ENCODE measurements at regions not wholly inside any gene's neighbourhood (a gene's known extent, or its start where the extent isn't known, plus 50 kb on each side); places are given as distances from the start of the nearest gene placed in this dataset.

- H3K27me3 ChIP-seq, result no peaks in the 10 kb centered on the region
- no peaks in the 10 kb centered on the region for H3K36me3 ChIP-seq
- H3K4me3 ChIP-seq, result no peak overlapping the region
- no peaks in the 10 kb centered on the region for H3K9me3 ChIP-seq
- no peak for DNase-seq
Observed at GRCh38 chr14:87002776-87003175, 990.2 kb downstream of the GALC start.

DNA sequence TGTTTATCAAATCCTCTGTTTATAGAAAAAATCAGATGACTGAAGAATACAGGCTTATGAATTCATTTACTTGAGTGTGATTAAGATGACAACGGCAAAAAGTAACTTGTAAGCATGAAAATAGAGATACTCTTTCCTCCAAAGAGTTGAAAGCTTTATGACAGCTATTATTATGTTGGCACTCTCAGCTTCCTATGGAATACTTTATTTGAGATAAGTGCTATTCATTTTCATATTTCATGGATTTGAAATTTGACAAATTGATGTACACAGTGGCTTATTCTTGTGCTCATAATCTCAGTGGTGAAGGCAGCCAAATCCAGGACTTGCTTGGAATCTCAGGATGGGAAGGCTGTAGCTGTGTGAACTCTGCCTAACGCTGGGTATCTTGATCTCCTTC, 991.6 kb downstream of the GALC start:
- no peaks in the 10 kb centered on the region for H3K36me3 ChIP-seq
- no peak overlapping the region for H3K4me3 ChIP-seq
- no peak for DNase-seq
- H3K27me3 ChIP-seq, result no peaks in the 10 kb centered on the region
- no peaks in the 10 kb centered on the region for H3K9me3 ChIP-seq

- Histone ChIP-seq H3K36me3 (no peaks in the 10 kb centered on the region), H3K4me3 (no peak overlapping the region), H3K9me3 (no peaks in the 10 kb centered on the region), H3K27me3 (no peaks in the 10 kb centered on the region)
- DNase-seq, result no peak
Observed at GRCh38 chr14:87000081-87000480, 992.9 kb downstream of the GALC start.

DNA sequence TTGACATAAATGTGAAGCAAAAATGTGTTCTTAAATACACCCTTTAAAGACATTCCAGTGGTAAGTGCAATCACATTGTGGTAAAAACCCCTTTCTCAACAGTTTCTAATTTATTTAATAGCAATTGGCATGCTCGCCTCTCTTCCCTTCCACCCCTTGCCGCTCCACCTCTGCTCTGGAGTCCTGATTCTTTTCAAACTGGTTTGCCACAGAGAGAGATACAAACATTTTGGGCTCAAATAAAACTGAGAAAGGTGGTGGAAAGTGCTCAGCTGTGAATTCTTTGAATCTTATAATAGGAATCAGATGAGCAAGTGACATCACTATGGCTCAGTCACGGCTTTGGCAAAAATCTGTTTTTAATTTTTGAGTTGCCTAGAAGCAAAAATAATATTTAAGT, 993.9 kb downstream of the GALC start:
- Histone ChIP-seq H3K27me3 (no peaks in the 10 kb centered on the region), H3K9me3 (no peaks in the 10 kb centered on the region), H3K36me3 (no peaks in the 10 kb centered on the region), H3K4me3 (no peak overlapping the region)
- DNase-seq, result no peak

- Histone ChIP-seq H3K4me3 (no peak overlapping the region), H3K9me3 (no peaks in the 10 kb centered on the region), H3K36me3 (no peaks in the 10 kb centered on the region), H3K27me3 (no peaks in the 10 kb centered on the region)
- no peak for DNase-seq
Observed at GRCh38 chr14:86997271-86997670, 995.7 kb downstream of the GALC start.

DNA sequence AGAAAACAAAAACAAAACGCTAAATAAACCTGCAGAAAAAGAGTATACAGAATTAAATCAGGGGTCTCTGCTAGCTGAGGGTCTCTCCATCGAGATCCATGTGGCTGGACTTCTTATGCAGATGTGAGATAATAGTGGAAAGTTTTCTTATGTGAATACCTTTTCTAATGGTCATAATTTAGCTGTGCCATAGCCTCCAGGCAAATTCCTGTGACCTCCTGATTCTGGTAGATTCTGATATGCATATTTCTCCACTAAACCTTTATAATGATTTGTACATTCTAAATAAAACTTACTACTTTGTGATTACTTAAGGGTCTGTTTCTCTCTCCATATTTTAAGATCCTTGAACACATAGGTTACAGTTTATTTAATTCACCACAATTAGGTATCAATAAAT, 1002.6 kb downstream of the GALC start:
- Histone ChIP-seq H3K9me3 (no peaks in the 10 kb centered on the region), H3K36me3 (no peaks in the 10 kb centered on the region), H3K4me3 (no peak overlapping the region), H3K27me3 (no peaks in the 10 kb centered on the region)
- no peak for DNase-seq

GRCh38 chr14:86989285-86989684, 1003.7 kb downstream of the GALC start:
- Histone ChIP-seq H3K36me3 (no peaks in the 10 kb centered on the region), H3K27me3 (no peaks in the 10 kb centered on the region), H3K9me3 (no peaks in the 10 kb centered on the region), H3K4me3 (no peak overlapping the region)
- no peak for DNase-seq

- Histone ChIP-seq H3K4me3 (no peak overlapping the region), H3K36me3 (no peaks in the 10 kb centered on the region), H3K27me3 (no peaks in the 10 kb centered on the region), H3K9me3 (no peaks in the 10 kb centered on the region)
- no peak for DNase-seq
Observed at GRCh38 chr14:86987966-86988365, 1005.0 kb downstream of the GALC start.

DNA sequence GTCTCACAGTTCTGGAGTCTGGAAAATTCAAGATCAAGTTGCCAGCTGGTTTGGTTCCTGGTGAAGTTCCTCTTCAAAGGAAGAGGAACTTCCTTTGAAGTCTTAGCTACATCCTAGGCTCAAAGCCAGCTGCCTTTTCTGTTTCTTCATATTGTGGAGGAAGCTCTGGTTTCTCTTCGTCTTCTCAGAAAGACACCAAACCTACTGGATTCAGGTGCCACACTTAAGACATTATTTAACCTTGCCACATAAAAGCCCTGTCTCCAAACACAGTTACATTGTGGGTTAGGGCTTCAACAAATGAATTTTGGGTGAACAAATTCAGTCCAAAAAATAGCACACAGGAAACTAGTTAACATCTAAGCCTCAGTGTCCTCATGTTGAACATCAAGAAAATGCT, 1019.8 kb downstream of the GALC start:
- H3K4me3 ChIP-seq, result no peak overlapping the region
- H3K27me3 ChIP-seq, result no peaks in the 10 kb centered on the region
- no peak for DNase-seq
- no peaks in the 10 kb centered on the region for H3K9me3 ChIP-seq
- no peaks in the 10 kb centered on the region for H3K36me3 ChIP-seq

DNA sequence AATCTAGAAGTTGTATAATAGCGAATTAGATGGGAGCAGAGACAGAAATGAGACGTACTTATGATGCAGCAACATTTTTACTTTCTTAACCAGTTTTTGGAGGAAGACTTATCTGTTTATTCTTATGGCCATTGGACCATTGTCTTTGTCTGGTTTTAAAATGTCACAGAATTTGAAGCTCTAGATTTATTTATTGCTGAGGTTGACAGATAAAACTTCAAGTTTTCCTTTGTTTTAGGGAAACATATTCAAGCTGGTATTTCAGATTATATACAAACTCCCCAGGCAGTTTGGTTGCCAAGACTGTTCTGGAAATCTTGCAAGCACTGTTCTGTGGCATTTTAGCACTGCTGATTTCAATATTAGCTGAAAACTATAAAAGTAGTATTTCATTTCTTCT, 1021.7 kb downstream of the GALC start:
- Histone ChIP-seq H3K4me3 (no peak overlapping the region), H3K36me3 (no peaks in the 10 kb centered on the region), H3K27me3 (no peaks in the 10 kb centered on the region), H3K9me3 (no peaks in the 10 kb centered on the region)
- DNase-seq, result no peak

- DNase-seq, result no peak
- Histone ChIP-seq H3K9me3 (no peaks in the 10 kb centered on the region), H3K4me3 (no peak overlapping the region), H3K27me3 (no peaks in the 10 kb centered on the region), H3K36me3 (no peaks in the 10 kb centered on the region)
Observed at GRCh38 chr14:86961106-86961716, 1031.8 kb downstream of the GALC start.

DNA sequence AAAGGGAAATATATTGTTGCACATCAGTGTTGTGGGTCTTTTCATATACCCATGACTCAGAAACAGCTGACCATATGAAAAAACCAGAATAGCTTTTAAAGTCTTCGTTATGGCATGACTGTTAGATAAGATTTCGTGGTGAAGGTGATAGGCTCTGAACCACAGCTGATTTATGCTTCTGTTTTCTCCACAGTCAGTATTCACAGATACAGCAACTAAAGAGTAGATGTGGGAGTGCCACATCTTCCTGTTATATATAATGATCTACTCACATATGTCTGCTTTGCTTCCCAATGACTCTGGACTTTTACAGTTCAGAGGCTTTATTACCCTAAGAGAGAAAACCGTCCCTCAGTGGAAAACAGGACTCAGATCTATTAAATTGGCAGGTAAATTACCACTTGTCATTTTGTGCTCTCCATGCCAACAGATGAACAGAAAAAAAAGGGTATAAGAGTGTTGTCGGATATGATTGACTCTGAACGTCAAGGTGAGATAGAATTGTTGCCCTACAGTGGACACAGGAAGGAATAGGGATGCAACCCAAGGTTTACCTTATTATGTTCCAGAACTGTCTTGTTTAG, 1037.1 kb downstream of the GALC start:
- DNase-seq, result no peak
- Histone ChIP-seq H3K36me3 (no peaks in the 10 kb centered on the region), H3K27me3 (no peaks in the 10 kb centered on the region), H3K9me3 (no peaks in the 10 kb centered on the region), H3K4me3 (no peak overlapping the region)

- H3K9me3 ChIP-seq, result no peaks in the 10 kb centered on the region
- H3K36me3 ChIP-seq, result no peaks in the 10 kb centered on the region
- H3K27me3 ChIP-seq, result no peaks in the 10 kb centered on the region
- no peak overlapping the region for H3K4me3 ChIP-seq
- no peak for DNase-seq
Observed at GRCh38 chr14:86954623-86955022, 1038.4 kb downstream of the GALC start.

DNA sequence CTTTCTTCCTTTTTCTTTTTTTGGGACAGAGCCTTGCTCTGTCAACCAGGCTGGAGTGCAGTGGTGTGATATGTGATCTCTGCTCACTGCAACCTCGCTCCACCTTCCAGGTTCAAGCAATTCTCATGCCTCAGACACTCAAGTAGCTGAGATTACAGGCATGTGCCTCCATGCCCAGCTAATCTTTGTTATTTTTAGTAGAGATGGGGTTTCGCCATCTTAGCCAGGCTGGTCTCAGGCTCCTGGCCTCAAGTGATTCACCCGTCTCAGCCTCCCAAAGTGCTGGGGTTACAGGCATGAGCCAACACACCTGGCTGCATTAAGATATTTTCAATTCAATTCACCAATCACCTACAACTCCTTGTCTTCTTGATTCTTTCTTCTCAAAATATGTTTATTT, 1046.5 kb downstream of the GALC start:
- no peak for DNase-seq
- Histone ChIP-seq H3K4me3 (no peak overlapping the region), H3K36me3 (no peaks in the 10 kb centered on the region), H3K9me3 (no peaks in the 10 kb centered on the region), H3K27me3 (no peaks in the 10 kb centered on the region)

DNA sequence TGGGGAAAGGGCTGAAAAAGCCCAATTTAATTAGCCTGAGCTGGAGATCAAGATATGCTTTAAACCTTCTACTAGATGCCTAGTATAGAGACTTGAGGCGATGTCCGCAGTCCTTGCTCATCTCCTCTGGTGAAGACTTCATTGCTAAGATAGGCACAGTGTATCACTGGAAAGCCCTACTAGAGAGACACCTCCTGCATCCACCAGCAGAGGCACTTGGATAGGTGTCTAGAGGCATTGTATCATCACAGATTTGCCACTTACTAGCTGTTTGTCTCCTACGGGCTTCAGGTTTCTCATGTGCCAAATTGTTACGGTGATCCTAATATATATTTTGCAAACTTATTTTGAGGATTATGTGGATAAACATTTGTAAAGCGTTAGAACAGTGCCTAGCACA, 1048.5 kb downstream of the GALC start:
- Histone ChIP-seq H3K9me3 (no peaks in the 10 kb centered on the region), H3K27me3 (no peaks in the 10 kb centered on the region), H3K36me3 (no peaks in the 10 kb centered on the region), H3K4me3 (no peak overlapping the region)
- DNase-seq, result no peak

DNA sequence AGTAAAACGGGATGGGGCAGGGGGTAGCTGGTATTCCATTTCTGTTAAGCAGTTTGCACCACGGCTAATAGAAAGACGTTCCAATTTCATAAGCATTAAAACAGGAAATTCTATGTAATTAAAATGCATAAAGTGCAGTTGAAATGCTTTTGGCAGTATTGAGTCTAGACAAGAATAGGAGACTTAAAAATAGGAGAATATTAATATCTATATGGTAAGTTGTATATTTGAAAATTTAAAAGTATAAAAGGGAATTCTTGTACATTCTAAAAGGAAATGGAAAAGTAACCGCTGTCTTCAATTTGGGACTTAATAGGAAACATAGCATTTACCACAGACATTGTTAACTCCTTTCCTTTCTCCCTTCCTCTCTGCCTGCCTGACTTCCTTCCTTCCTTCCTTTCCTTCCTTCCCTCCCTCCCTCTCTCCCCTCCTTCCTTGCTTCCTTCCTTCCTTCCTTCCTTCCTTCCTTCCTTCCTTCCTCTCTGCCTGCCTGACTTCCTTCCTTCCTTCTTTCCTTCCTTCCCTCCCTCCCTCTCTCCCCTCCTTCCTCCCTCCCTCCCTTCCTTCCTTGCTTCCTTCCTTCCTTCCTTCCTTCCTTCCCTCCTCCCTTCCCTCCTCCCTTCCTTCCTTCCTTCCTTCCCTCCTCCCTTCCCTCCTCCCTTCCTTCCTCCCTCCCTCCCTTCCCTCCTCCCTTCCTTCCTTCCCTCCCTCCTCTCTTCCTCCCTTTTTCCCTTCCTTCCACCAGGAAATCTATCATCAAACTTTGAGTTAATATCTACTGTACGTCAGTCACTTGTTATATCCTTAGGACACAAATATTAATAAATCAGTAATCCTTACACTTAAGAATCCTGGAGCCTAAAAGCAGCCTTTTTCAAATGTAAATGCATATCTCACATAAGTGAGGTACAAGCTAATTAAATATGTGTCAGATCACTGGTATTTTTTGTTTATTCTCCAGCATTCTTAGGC, 1049.3 kb downstream of the GALC start:
- no peak for DNase-seq

DNA sequence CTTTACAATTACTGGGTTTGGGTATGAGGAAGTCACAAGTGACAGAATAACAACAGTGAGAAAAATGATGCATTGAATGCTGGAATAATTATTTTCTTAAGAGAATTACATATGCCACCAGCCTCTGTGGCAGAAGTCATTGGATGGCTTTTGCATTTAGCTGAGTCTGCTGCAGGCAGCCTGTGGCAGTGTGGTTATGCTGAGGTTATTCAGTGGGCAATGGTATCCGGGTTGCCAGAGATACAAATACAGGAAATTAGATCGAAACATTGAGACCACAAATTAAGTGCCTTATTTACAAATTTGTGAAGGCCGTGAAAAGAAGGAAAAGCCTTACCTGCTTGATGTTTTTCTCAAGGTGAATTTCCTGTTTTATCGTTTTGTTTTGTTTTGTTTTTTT, 1050.0 kb downstream of the GALC start:
- DNase-seq, result no peak
- Histone ChIP-seq H3K27me3 (no peaks in the 10 kb centered on the region), H3K36me3 (no peaks in the 10 kb centered on the region), H3K4me3 (no peak overlapping the region), H3K9me3 (no peaks in the 10 kb centered on the region)

More for the DNA sequence above, 1049.3 kb downstream of the GALC start:
- H3K36me3 ChIP-seq, result no peaks in the 10 kb centered on the region
- no peaks in the 10 kb centered on the region for H3K9me3 ChIP-seq
- H3K4me3 ChIP-seq, result no peak overlapping the region
- no peaks in the 10 kb centered on the region for H3K27me3 ChIP-seq

DNA sequence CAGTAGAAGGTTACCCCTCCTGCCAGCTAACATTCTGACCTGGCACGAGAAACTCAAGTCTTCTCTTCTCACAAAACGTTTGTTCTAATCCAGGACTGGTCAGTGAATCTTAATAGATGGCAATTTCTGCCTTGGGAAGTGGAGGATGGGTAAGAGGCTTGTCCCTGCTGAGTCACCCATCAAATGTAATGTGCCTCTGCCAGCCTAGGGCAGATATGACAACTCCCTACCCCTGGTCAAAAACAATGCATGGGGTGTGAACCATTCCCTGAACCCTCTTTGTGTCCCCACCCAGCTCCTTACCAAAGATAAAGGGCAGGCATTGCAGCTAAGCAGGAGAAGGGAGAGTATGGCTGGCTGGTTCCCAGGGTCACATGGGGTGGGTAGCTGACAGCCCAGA, 1052.9 kb downstream of the GALC start:
- no peak for DNase-seq

More for the DNA sequence above, 1052.9 kb downstream of the GALC start:
- no peaks in the 10 kb centered on the region for H3K9me3 ChIP-seq
- no peaks in the 10 kb centered on the region for H3K36me3 ChIP-seq
- H3K4me3 ChIP-seq, result no peak overlapping the region
- H3K27me3 ChIP-seq, result no peaks in the 10 kb centered on the region
